Psoas muscle (tissue), 7 donors: ENCODE measurements at regions not wholly inside any gene's neighbourhood (a gene's known extent, or its start where the extent isn't known, plus 50 kb on each side); places are given as distances from the start of the nearest gene placed in this dataset.

Experiments
- ATAC-seq, 4 donors: fragments of 200-7000 bp; cut with Tn5 transposase; one replicate each; pipeline ENCODE4 v1.9.1; 2020; ENCODE audit warnings: moderate library complexity in 3 of 4, mild to moderate bottlenecking in 2 of 4
- DNase-seq, 2 donors: peaks; one replicate each; pipeline ENCODE4 v3.0.0-alpha.2; 2020
- H3K27ac ChIP-seq: fragments of 200-600 bp; one replicate; pipeline ENCODE4 v1.8.0; 2022
- H3K27me3 ChIP-seq, 3 donors: fragments of 200-600 bp in 1 of 3; one replicate each; pipeline versions ENCODE4 v1.6.1 to v1.8.0; 2013 to 2022; ENCODE audit warnings: low read length in 2 of 3, mild to moderate bottlenecking in 2 of 3, moderate library complexity in 1 of 3; ENCODE audit not compliant: insufficient read depth in 3 of 3
- H3K36me3 ChIP-seq, 2 donors: fragments of 200-600 bp in 1 of 2; one replicate each; pipeline versions ENCODE4 v1.6.1 to v1.8.0; 2013 to 2022; ENCODE audit warnings: low read depth in 1 of 2, mild to moderate bottlenecking in 1 of 2, moderate library complexity in 1 of 2; ENCODE audit not compliant: insufficient read depth in 1 of 2
- H3K4me1 ChIP-seq: fragments of 200-600 bp; one replicate; pipeline ENCODE4 v1.8.0; 2022
- H3K4me3 ChIP-seq: fragments of 200-600 bp; one replicate; pipeline ENCODE4 v1.8.0; 2022; ENCODE audit warnings: mild to moderate bottlenecking
- H3K9me3 ChIP-seq: fragments of 200-600 bp; one replicate; pipeline ENCODE4 v1.8.0; 2022
- WGBS, 3 donors: extraction: QIAGEN DNeasy Blood & Tissue Kit; methylation state at CpG; one replicate each; pipeline versions ENCODE4 v1.1.6 to v1.1.7; 2013; 5-methylcytosine and 5-hydroxymethylcytosine counted together
- intact Hi-C, 2 donors: fragments of 100-400 bp; cut with DNase I; formaldehyde crosslinking; loops; one replicate each; pipeline versions ENCODE4 v1.11.0 to v1.14.2; 2022
- TF ChIP-seq, protein P1 (sequence below): fragments of 200-600 bp; IDR thresholded peaks from one replicate; pipeline ENCODE4 v1.8.0; 2022; ENCODE audit warnings: antibody characterized with exemption
- donor health status: healthy with polysubstance abuse.
- donor health status: DM: no; HTN: no; CAD: no; lungs with moderate emphysema.
- donor health status: Bipolar disorder and iron deficiency.
- donor health status: healthy.
- donor health status: DM: yes; HTN: yes; CAD: no.
- donor health status: DM: no; HTN: no; CAD: no.
- donor health status: DM: yes; HTN: yes; CAD: no.

DNA sequence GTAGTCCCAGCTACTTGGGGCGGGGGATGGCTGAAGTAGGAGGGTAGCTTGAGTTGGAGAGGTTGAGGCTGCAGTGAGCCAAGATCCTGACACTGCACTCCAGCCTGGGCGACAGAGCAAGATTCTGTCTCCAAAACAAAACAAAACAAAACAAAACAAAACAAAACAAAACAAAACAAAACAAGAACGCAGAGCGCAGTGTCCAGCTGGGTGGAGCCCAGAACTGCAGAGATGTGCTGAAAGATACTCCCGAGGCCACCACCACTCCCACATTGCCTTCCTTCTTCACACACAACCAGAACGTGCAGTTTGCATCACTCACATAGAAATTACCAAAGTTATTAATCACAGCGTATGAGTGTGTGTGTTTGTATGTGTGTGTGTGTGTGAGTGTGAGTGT lies 222.9 kb upstream of the ASIC2 start:
- Histone ChIP-seq H3K36me3 (no peaks in the 10 kb centered on the region), H3K4me1 (no peaks in the 10 kb centered on the region), H3K9me3 (no peaks in the 10 kb centered on the region), H3K27ac (no peak overlapping the region), H3K27me3 (no peaks in the 10 kb centered on the region), H3K4me3 (no peak overlapping the region)
- TF ChIP-seq, protein P1, sequence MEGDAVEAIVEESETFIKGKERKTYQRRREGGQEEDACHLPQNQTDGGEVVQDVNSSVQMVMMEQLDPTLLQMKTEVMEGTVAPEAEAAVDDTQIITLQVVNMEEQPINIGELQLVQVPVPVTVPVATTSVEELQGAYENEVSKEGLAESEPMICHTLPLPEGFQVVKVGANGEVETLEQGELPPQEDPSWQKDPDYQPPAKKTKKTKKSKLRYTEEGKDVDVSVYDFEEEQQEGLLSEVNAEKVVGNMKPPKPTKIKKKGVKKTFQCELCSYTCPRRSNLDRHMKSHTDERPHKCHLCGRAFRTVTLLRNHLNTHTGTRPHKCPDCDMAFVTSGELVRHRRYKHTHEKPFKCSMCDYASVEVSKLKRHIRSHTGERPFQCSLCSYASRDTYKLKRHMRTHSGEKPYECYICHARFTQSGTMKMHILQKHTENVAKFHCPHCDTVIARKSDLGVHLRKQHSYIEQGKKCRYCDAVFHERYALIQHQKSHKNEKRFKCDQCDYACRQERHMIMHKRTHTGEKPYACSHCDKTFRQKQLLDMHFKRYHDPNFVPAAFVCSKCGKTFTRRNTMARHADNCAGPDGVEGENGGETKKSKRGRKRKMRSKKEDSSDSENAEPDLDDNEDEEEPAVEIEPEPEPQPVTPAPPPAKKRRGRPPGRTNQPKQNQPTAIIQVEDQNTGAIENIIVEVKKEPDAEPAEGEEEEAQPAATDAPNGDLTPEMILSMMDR: no peak
- DNase-seq: no peak
- intact Hi-C loops: loop anchor here in 1 of 2 donors (10.0 kb wide), 1 partner anchor 159 kb away; no protein-coding TSS in a partner anchor
- WGBS, 3 donors: 56 to 59% (median 59%) methylated on average over 7 of the region's 7 CpGs
- no peak for ATAC-seq

DNA sequence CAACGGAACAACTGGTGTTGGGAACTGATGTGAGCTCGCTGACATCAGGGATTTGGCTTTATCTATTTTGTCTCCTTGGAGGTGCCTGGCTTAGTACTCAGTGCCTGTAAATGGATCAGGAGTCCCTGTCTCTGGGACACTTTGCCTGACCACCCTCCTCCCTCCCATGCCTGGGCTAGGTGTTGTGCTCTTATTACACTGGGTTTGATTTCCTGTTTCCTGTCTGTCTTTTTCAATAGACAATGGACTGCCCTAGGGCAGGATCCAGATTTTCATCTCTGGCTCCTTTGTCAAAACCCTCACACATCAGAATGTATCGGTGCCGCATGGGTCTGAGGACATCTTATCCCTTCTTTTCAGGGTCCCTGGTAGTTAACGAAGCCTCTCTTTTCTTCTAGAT lies 223.6 kb upstream of the ASIC2 start:
- 80 to 81% (median 81%) methylated on average over 5 of the region's 5 CpGs for WGBS, 3 donors
- no peaks in the 10 kb centered on the region for H3K36me3 ChIP-seq
- no peak overlapping the region for H3K4me3 ChIP-seq
- no peak for DNase-seq
- H3K27ac ChIP-seq: no peak overlapping the region
- TF ChIP-seq, protein P1: no peak
- H3K27me3 ChIP-seq: no peaks in the 10 kb centered on the region
- H3K4me1 ChIP-seq: no peaks in the 10 kb centered on the region
- no peak for ATAC-seq
- no peaks in the 10 kb centered on the region for H3K9me3 ChIP-seq
- intact Hi-C loops: loop anchor here in 1 of 2 donors (10.0 kb wide), 1 partner anchor 158 kb away; no protein-coding TSS in a partner anchor

DNA sequence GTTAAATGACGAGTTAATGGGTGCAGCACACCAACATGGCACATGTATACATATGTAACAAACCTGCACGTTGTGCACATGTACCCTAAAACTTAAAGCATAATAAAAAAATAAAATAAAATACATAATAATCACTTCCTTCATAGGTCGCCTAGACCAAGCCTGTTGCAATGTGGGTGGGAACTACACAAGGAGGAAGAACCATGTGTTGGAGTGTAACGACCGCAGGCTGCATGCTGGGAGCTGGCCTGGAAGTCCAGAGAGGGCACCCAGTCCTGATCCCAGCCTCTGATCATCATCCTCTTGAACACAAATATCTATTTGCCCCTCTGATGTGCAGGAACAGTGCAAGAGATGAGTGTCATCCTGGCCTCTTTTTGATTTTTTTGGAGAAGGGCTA lies 224.7 kb upstream of the ASIC2 start:
- TF ChIP-seq, protein P1: no peak
- Histone ChIP-seq H3K9me3 (no peaks in the 10 kb centered on the region), H3K36me3 (no peaks in the 10 kb centered on the region), H3K27ac (no peak overlapping the region), H3K4me3 (no peak overlapping the region), H3K4me1 (no peaks in the 10 kb centered on the region), H3K27me3 (no peaks in the 10 kb centered on the region)
- no peak for DNase-seq
- 76 to 90% (median 78%) methylated on average over 4 of the region's 5 CpGs for WGBS, 3 donors
- intact Hi-C loops: loop anchor here in 1 of 2 donors (10.0 kb wide), 1 partner anchor 157 kb away; no protein-coding TSS in a partner anchor
- ATAC-seq: no peak

DNA sequence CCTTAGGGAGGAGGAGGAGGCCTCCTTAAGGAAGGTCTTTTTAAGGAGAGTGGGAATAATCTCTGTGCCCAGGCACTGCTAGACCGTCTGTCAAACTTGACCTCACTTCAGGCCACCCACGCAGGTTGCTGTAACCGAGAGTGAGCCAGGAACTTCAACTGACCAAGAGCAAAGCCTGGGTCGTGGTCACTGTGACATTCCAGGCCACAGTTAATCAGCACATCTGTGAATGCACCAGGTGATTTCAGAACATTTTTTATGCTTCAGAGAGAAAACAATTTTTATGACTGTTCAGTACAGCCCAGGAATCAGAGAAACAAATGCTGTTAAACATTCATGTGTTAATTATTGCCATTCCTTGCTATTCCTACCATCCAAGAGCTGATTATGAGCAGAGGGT lies 226.6 kb upstream of the ASIC2 start:
- H3K9me3 ChIP-seq: no peaks in the 10 kb centered on the region
- H3K27ac ChIP-seq: no peak overlapping the region
- WGBS, 3 donors: 46 to 58% (median 51%) methylated on average over 4 of the region's 4 CpGs
- ATAC-seq (no peak), DNase-seq (no peak)
- H3K4me3 ChIP-seq: no peak overlapping the region
- H3K4me1 ChIP-seq: no peaks in the 10 kb centered on the region
- H3K27me3 ChIP-seq: peaks cover 0 to 2% (median 0%) of the 10 kb centered on the region in 3 donors
- H3K36me3 ChIP-seq: no peaks in the 10 kb centered on the region
- TF ChIP-seq, protein P1: no peak
- intact Hi-C loops: loop anchor here (10.0 kb wide), 1 partner anchor 155 kb away; no protein-coding TSS in a partner anchor
